ENCODE measurements at regions not wholly inside any gene's neighbourhood (a gene's known extent, or its start where the extent isn't known, plus 50 kb on each side); places are given as distances from the start of the nearest gene placed in this dataset.

DNA sequence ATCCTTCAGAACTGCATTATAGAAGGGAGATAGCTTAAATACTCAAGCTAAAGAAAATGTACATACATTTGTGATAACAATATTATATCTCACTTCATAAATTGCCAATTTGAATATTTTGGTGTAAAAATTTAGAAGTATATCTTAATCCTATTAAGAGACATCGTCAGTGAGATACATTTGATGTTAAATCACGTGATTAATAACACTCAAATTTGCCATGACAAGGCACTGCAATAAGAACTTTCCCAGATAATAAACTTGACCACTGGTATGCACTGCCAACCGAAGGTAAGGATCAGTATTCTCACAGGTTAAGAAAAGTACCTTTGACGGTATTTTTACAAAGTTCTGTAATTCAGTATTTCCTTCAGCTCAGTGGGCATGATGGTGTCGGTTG is 764.7 kb upstream of the FRG1 start (continued):
- TF ChIP-seq ZNF366 (tag by site-specific recombination; conservative IDR thresholded peaks at IDR 0.05) (no peak), ZFHX2 (tag by site-specific recombination; conservative IDR thresholded peaks at IDR 0.05) (no peak), IKZF3 (tag by site-specific recombination; IDR thresholded peaks at IDR 0.05) (no peak)

DNA sequence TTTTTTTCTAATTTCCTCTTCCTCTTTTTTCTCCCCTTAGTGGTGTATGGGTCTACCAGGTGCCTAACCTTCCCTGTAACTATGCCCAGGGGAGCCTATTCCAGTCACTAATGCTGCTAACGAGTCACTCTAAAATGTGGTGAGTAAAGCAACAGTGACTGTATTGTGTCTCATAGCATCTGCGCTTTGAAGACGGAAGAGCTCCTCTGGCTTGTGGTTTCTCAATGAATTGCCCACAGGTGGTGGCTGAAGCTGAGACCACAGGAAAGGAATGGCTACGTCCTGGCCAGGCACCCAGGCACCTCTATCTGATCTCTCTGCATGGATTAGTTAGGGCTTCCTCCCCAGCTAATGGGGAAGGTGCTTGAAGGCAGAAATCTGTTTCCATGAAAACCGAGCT is 763.5 kb upstream of the FRG1 start:
- Histone ChIP-seq H3K9me3 (ENCODE audit: control insufficient read depth, insufficient read depth, low read depth, low read length) (no peaks in the 10 kb centered on the region), H3K27ac (ENCODE audit: extremely low read depth, low read depth, low read length) (no peak overlapping the region), H3K4me3 (ENCODE audit: low read depth, low read length) (no peak overlapping the region), H3K4me1 (ENCODE audit: control insufficient read depth, insufficient read depth, low read length) (no peaks in the 10 kb centered on the region), H3K36me3 (ENCODE audit: control insufficient read depth in 2 of 2, insufficient read depth in 1 of 2, low read length in 2 of 2) (no peaks in the 10 kb centered on the region)
- TF ChIP-seq BCL11B (tag by site-specific recombination; IDR thresholded peaks at IDR 0.05; ENCODE audit: low read depth), result no peak
- no peak for TF ChIP-seq ZNF112 (tag by site-specific recombination; IDR thresholded peaks at IDR 0.05)
- TF ChIP-seq KLF8 (tag by site-specific recombination; IDR thresholded peaks at IDR 0.05), result no peak
- no peak for TF ChIP-seq HOXD13 (CRISPR knock-in tag; IDR thresholded peaks at IDR 0.05; ENCODE audit: borderline replicate concordance)
- no peak for TF ChIP-seq ZNF501 (tag by site-specific recombination; IDR thresholded peaks at IDR 0.05)
- TF ChIP-seq ZNF473 (tag by site-specific recombination; IDR thresholded peaks at IDR 0.05), result no peak
- TF ChIP-seq ZNF654 (tag by site-specific recombination; IDR thresholded peaks at IDR 0.05; ENCODE audit: low read depth), result no peak
- TF ChIP-seq ZNF624 (tag by site-specific recombination; IDR thresholded peaks at IDR 0.05), result no peak
- TF ChIP-seq, protein P1, sequence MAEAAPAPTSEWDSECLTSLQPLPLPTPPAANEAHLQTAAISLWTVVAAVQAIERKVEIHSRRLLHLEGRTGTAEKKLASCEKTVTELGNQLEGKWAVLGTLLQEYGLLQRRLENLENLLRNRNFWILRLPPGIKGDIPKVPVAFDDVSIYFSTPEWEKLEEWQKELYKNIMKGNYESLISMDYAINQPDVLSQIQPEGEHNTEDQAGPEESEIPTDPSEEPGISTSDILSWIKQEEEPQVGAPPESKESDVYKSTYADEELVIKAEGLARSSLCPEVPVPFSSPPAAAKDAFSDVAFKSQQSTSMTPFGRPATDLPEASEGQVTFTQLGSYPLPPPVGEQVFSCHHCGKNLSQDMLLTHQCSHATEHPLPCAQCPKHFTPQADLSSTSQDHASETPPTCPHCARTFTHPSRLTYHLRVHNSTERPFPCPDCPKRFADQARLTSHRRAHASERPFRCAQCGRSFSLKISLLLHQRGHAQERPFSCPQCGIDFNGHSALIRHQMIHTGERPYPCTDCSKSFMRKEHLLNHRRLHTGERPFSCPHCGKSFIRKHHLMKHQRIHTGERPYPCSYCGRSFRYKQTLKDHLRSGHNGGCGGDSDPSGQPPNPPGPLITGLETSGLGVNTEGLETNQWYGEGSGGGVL (tag by site-specific recombination; IDR thresholded peaks at IDR 0.05), result no peak
- TF ChIP-seq ZNF274 (IDR thresholded peaks at IDR 0.05; ENCODE audit: low read length), result no peak
- TF ChIP-seq ZNF274 (tag by site-specific recombination; IDR thresholded peaks at IDR 0.05; ENCODE audit: borderline replicate concordance), result no peak
- TF ChIP-seq, protein P2, sequence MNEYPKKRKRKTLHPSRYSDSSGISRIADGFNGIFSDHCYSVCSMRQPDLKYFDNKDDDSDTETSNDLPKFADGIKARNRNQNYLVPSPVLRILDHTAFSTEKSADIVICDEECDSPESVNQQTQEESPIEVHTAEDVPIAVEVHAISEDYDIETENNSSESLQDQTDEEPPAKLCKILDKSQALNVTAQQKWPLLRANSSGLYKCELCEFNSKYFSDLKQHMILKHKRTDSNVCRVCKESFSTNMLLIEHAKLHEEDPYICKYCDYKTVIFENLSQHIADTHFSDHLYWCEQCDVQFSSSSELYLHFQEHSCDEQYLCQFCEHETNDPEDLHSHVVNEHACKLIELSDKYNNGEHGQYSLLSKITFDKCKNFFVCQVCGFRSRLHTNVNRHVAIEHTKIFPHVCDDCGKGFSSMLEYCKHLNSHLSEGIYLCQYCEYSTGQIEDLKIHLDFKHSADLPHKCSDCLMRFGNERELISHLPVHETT (tag by site-specific recombination; IDR thresholded peaks at IDR 0.05), result no peak
- no peak for TF ChIP-seq TRIM28 (IDR thresholded peaks at IDR 0.05; ENCODE audit: borderline replicate concordance, low read length)
- TF ChIP-seq, protein P3, sequence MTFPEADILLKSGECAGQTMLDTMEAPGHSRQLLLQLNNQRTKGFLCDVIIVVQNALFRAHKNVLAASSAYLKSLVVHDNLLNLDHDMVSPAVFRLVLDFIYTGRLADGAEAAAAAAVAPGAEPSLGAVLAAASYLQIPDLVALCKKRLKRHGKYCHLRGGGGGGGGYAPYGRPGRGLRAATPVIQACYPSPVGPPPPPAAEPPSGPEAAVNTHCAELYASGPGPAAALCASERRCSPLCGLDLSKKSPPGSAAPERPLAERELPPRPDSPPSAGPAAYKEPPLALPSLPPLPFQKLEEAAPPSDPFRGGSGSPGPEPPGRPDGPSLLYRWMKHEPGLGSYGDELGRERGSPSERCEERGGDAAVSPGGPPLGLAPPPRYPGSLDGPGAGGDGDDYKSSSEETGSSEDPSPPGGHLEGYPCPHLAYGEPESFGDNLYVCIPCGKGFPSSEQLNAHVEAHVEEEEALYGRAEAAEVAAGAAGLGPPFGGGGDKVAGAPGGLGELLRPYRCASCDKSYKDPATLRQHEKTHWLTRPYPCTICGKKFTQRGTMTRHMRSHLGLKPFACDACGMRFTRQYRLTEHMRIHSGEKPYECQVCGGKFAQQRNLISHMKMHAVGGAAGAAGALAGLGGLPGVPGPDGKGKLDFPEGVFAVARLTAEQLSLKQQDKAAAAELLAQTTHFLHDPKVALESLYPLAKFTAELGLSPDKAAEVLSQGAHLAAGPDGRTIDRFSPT (tag by site-specific recombination; IDR thresholded peaks at IDR 0.05), result no peak
- TF ChIP-seq KLF10 (tag by site-specific recombination; IDR thresholded peaks at IDR 0.05), result no peak
- no peak for TF ChIP-seq ZNF16 (tag by site-specific recombination; IDR thresholded peaks at IDR 0.05; ENCODE audit: low read depth)
- no peak for TF ChIP-seq ZNF335 (tag by site-specific recombination; conservative IDR thresholded peaks at IDR 0.05)
- no peak for TF ChIP-seq MYNN (tag by site-specific recombination; IDR thresholded peaks at IDR 0.05; ENCODE audit: borderline replicate concordance)
- TF ChIP-seq ZNF768 (tag by site-specific recombination; IDR thresholded peaks at IDR 0.05), result no peak
- CTCF ChIA-PET, result no interaction called here
- POLR2A ChIA-PET, result no interaction called here
